ENCODE measurements at regions not wholly inside any gene's neighbourhood (a gene's known extent, or its start where the extent isn't known, plus 50 kb on each side); places are given as distances from the start of the nearest gene placed in this dataset.

DNA sequence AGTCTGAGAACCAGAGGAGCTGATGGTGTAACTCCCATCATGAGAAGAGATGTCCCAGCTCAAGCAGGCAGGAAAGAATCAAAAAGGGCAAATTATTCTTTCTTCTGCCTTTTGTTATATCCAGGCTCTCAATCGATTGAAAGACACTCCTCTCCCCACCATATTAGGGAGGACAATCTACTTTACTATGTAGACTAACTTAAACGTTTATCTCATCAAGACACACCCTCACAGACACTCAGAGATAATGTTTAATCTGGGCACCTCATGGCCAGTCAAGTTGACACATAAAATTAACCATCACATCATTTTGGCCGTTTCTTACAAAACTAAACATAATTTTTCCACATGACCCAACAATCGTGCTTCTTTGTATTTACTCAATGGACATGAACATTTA lies 534.3 kb upstream of the RORB start:
- TF ChIP-seq, protein P1, sequence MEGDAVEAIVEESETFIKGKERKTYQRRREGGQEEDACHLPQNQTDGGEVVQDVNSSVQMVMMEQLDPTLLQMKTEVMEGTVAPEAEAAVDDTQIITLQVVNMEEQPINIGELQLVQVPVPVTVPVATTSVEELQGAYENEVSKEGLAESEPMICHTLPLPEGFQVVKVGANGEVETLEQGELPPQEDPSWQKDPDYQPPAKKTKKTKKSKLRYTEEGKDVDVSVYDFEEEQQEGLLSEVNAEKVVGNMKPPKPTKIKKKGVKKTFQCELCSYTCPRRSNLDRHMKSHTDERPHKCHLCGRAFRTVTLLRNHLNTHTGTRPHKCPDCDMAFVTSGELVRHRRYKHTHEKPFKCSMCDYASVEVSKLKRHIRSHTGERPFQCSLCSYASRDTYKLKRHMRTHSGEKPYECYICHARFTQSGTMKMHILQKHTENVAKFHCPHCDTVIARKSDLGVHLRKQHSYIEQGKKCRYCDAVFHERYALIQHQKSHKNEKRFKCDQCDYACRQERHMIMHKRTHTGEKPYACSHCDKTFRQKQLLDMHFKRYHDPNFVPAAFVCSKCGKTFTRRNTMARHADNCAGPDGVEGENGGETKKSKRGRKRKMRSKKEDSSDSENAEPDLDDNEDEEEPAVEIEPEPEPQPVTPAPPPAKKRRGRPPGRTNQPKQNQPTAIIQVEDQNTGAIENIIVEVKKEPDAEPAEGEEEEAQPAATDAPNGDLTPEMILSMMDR (IDR thresholded peaks at IDR 0.05) = no peak
- TF ChIP-seq POLR2A (IDR thresholded peaks at IDR 0.05) = no peak

All from testis (tissue), 2 donors.